Colonic mucosa (tissue), 4 donors: ENCODE measurements at regions not wholly inside any gene's neighbourhood (a gene's known extent, or its start where the extent isn't known, plus 50 kb on each side); places are given as distances from the start of the nearest gene placed in this dataset.

ENCODE experiments used
- DNase-seq: peaks from one replicate; pipeline ENCODE4 v3.0.0-alpha.2; 2020
- H3K27ac ChIP-seq: fragments of 200-600 bp; one replicate; pipeline ENCODE4 v1.8.0; 2021
- H3K27me3 ChIP-seq: fragments of 200-600 bp; one replicate; pipeline ENCODE4 v1.8.0; 2021
- H3K36me3 ChIP-seq: fragments of 200-600 bp; one replicate; pipeline ENCODE4 v1.8.0; 2021
- H3K4me1 ChIP-seq: fragments of 200-600 bp; one replicate; pipeline ENCODE4 v1.8.0; 2021; ENCODE audit warnings: mild to moderate bottlenecking
- H3K4me3 ChIP-seq: fragments of 200-600 bp; one replicate; pipeline ENCODE4 v1.8.0; 2021
- H3K9ac ChIP-seq, 2 donors: one replicate each; pipeline ENCODE4 v1.7.0; 2013; ENCODE audit warnings: control low read depth in 2 of 2, low read depth in 2 of 2, low read length in 2 of 2
- H3K9me3 ChIP-seq: fragments of 200-600 bp; one replicate; pipeline ENCODE4 v1.8.0; 2021
- CTCF ChIP-seq: fragments of 200-600 bp; IDR thresholded peaks from one replicate; pipeline ENCODE4 v1.8.0; 2022; ENCODE audit warnings: antibody characterized with exemption, mild to moderate bottlenecking
- intact Hi-C: fragments of 100-400 bp; cut with DNase I; formaldehyde crosslinking; loops from one replicate; pipeline ENCODE4 v1.14.1; 2022
- donor health status: healthy.
- donor health status: DM: no; HTN: no; CAD: no.
- donor health status: DM: no; HTN: no; CAD: no.

GRCh38 chr1:201740670-201741111 is 88.3 kb upstream of the IPO9 start:
- Histone ChIP-seq H3K4me1 (no peaks in the 10 kb centered on the region), H3K4me3 (peak overlapping the region; percentile 94), H3K27ac (peak overlapping the region; percentile 18), H3K36me3 (no peaks in the 10 kb centered on the region), H3K9me3 (no peaks in the 10 kb centered on the region), H3K27me3 (no peaks in the 10 kb centered on the region), H3K9ac (peak overlapping the region; percentile 75 to 77)
- intact Hi-C loops: no loop called here
- no peak for DNase-seq
- TF ChIP-seq CTCF: no peak

- peak; percentile 61 for DNase-seq
- Histone ChIP-seq H3K36me3 (no peaks in the 10 kb centered on the region), H3K9ac (no peak overlapping the region), H3K4me1 (no peaks in the 10 kb centered on the region), H3K9me3 (no peaks in the 10 kb centered on the region), H3K27ac (no peak overlapping the region), H3K27me3 (no peaks in the 10 kb centered on the region), H3K4me3 (no peak overlapping the region)
- no peak for TF ChIP-seq CTCF
- intact Hi-C loops: no loop called here
Observed at GRCh38 chr1:201741763-201742342, 87.1 kb upstream of the IPO9 start.

- H3K27me3 ChIP-seq: no peaks in the 10 kb centered on the region
- H3K9me3 ChIP-seq: no peaks in the 10 kb centered on the region
- DNase-seq: no peak
- H3K27ac ChIP-seq: no peak overlapping the region
- intact Hi-C loops: no loop called here
- peak overlapping the region in 1 of 2 donors; percentile 29 for H3K9ac ChIP-seq
- no peak for TF ChIP-seq CTCF
- no peak overlapping the region for H3K4me3 ChIP-seq
- no peaks in the 10 kb centered on the region for H3K36me3 ChIP-seq
- no peaks in the 10 kb centered on the region for H3K4me1 ChIP-seq
Observed at GRCh38 chr1:201742476-201742875, 86.5 kb upstream of the IPO9 start.

GRCh38 chr1:201742955-201743805 is 85.8 kb upstream of the IPO9 start:
- Histone ChIP-seq H3K4me1 (no peaks in the 10 kb centered on the region), H3K36me3 (no peaks in the 10 kb centered on the region), H3K27ac (no peak overlapping the region), H3K4me3 (no peak overlapping the region), H3K9me3 (no peaks in the 10 kb centered on the region), H3K27me3 (no peaks in the 10 kb centered on the region), H3K9ac (no peak overlapping the region)
- TF ChIP-seq CTCF: no peak
- intact Hi-C loops: no loop called here
- DNase-seq: no peak

- Histone ChIP-seq H3K27me3 (no peaks in the 10 kb centered on the region), H3K4me3 (no peak overlapping the region), H3K9me3 (no peaks in the 10 kb centered on the region), H3K27ac (no peak overlapping the region), H3K4me1 (no peaks in the 10 kb centered on the region), H3K36me3 (no peaks in the 10 kb centered on the region), H3K9ac (no peak overlapping the region)
- TF ChIP-seq CTCF: no peak
- intact Hi-C loops: no loop called here
- DNase-seq: no peak
Observed at GRCh38 chr1:201745023-201745422, 83.9 kb upstream of the IPO9 start.
